Osteoblast (primary cell): ENCODE measurements at regions not wholly inside any gene's neighbourhood (a gene's known extent, or its start where the extent isn't known, plus 50 kb on each side); places are given as distances from the start of the nearest gene placed in this dataset.

Source experiments
- DNase-seq: peaks from one replicate; pipeline ENCODE4 v3.0.0; 2011; ENCODE audit warnings: low spot score, mixed read lengths; ENCODE audit not compliant: insufficient read length; ENCODE audit errors: missing footprints
- H2AFZ ChIP-seq: 2 replicates; pipeline ENCODE4 v1.6.0; 2011; ENCODE audit warnings: mild to moderate bottlenecking, low read length
- H3K27ac ChIP-seq: 2 replicates; pipeline ENCODE4 v1.5.1; 2011; ENCODE audit warnings: mild to moderate bottlenecking, low read depth, low read length, moderate library complexity
- H3K27me3 ChIP-seq: 2 replicates; pipeline ENCODE4 v1.6.0; 2012; ENCODE audit warnings: mild to moderate bottlenecking, control low read depth, inconsistent platforms, low read length, moderate library complexity; ENCODE audit not compliant: insufficient read depth
- H3K36me3 ChIP-seq: 2 replicates; pipeline ENCODE4 v1.5.1; 2011; ENCODE audit warnings: mild to moderate bottlenecking, low read length, control low read depth, moderate library complexity; ENCODE audit not compliant: insufficient read depth
- H3K4me1 ChIP-seq: 2 replicates; pipeline ENCODE4 v1.5.1; 2011; ENCODE audit warnings: mild to moderate bottlenecking, low read length, control low read depth, moderate library complexity; ENCODE audit not compliant: insufficient read depth
- H3K4me2 ChIP-seq: 2 replicates; pipeline ENCODE4 v1.6.0; 2011; ENCODE audit warnings: mild to moderate bottlenecking, low read length; ENCODE audit not compliant: insufficient read depth
- H3K4me3 ChIP-seq: fragments of 200-600 bp; sonication (generic); 3 replicates; pipeline ENCODE4 v1.5.1; 2012; ENCODE audit warnings: mild to moderate bottlenecking, low read length, inconsistent platforms; ENCODE audit not compliant: insufficient read depth
- H3K79me2 ChIP-seq: 2 replicates; pipeline ENCODE4 v1.6.0; 2012; ENCODE audit warnings: mild to moderate bottlenecking, low read length, control low read depth, inconsistent platforms; ENCODE audit not compliant: insufficient read depth
- H3K9me3 ChIP-seq: 2 replicates; pipeline ENCODE4 v1.5.1; 2011; ENCODE audit warnings: low read depth, low read length, control low read depth
- H4K20me1 ChIP-seq: 2 replicates; pipeline ENCODE4 v1.6.0; 2012; ENCODE audit warnings: mild to moderate bottlenecking, low read length, control low read depth; ENCODE audit not compliant: insufficient read depth
- TF ChIP-seq, protein P1 (sequence below): IDR thresholded peaks from 2 replicates; pipeline ENCODE4 v1.5.1; 2011; ENCODE audit warnings: mild to moderate bottlenecking, low read depth, low read length, moderate library complexity; ENCODE audit errors: extremely low read depth

DNA sequence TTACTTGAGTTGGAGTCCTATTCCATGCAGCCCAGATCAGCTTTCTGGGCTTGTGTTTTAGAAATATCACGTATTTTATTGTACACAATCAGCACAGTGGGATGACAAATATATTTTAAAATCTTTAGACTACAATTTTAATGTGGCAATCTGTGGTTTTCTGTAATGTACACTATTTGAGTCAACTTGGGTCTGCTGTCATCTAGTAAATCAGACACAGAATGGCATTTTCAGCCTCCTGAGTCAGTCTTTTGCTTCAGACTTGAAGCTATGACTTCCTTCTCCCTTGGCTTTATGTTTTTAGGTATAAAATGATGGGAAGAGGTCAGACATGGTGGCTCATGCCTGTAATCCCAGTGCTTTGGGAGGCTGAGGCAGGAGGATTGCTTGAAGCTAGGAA is 232.1 kb downstream of the NECTIN3 start:
- Histone ChIP-seq H2AFZ (no peak overlapping the region), H3K4me3 (no peak overlapping the region), H3K79me2 (no peaks in the 10 kb centered on the region), H3K9me3 (no peaks in the 10 kb centered on the region), H3K27me3 (no peaks in the 10 kb centered on the region), H3K4me2 (no peak overlapping the region), H4K20me1 (peaks cover 3% of the 10 kb centered on the region), H3K4me1 (no peaks in the 10 kb centered on the region), H3K36me3 (no peaks in the 10 kb centered on the region), H3K27ac (no peak overlapping the region)
- DNase-seq = no peak
- TF ChIP-seq, protein P1, sequence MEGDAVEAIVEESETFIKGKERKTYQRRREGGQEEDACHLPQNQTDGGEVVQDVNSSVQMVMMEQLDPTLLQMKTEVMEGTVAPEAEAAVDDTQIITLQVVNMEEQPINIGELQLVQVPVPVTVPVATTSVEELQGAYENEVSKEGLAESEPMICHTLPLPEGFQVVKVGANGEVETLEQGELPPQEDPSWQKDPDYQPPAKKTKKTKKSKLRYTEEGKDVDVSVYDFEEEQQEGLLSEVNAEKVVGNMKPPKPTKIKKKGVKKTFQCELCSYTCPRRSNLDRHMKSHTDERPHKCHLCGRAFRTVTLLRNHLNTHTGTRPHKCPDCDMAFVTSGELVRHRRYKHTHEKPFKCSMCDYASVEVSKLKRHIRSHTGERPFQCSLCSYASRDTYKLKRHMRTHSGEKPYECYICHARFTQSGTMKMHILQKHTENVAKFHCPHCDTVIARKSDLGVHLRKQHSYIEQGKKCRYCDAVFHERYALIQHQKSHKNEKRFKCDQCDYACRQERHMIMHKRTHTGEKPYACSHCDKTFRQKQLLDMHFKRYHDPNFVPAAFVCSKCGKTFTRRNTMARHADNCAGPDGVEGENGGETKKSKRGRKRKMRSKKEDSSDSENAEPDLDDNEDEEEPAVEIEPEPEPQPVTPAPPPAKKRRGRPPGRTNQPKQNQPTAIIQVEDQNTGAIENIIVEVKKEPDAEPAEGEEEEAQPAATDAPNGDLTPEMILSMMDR = no peak

DNA sequence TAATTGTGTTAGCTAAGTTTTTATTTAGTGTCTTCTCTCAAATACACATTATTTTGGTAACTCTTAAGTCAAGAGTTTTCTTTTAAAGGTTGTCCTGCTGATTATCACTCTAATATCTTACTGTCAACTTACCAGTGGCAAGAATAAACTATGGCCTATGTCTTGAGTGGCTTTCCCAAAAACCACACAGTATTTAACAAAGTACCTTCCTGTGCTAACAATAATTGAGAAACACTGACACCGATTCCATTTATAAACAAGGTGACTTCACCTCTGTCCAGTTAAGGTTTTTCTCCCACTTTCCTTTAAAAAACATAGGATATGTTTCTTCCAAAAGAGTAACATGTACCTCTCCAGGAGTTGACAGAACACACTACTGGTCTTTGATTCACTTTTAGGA is 234.3 kb upstream of the CD96 start:
- Histone ChIP-seq H3K4me1 (no peaks in the 10 kb centered on the region), H4K20me1 (no peaks in the 10 kb centered on the region), H3K27me3 (no peaks in the 10 kb centered on the region), H3K9me3 (no peaks in the 10 kb centered on the region), H3K27ac (no peak overlapping the region), H3K4me3 (no peak overlapping the region), H2AFZ (no peak overlapping the region), H3K36me3 (no peaks in the 10 kb centered on the region), H3K79me2 (no peaks in the 10 kb centered on the region), H3K4me2 (no peak overlapping the region)
- TF ChIP-seq, protein P1 = no peak
- DNase-seq = no peak

DNA sequence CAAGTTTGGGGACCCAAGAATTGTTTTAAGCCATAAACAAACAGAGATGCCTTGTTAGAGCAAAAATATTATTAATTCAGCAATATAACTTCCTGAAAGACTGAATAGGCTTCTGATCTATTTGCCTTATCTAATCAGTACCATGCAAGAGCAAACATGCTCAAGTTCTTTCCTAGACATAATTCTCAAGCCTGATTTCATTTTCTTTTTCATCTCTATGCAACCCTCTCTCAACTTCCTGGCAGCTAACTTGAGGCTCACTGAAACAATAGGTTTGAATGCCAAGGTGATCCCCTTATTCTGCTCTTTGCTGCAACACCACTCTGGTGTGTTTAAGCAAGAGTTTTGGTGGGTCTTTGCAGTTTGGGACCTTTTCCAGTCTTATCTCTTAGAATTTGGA is 230.9 kb upstream of the CD96 start:
- H3K27ac ChIP-seq = no peak overlapping the region
- no peaks in the 10 kb centered on the region for H3K9me3 ChIP-seq
- H3K36me3 ChIP-seq = no peaks in the 10 kb centered on the region
- H2AFZ ChIP-seq = no peak overlapping the region
- no peak overlapping the region for H3K4me2 ChIP-seq
- H3K4me1 ChIP-seq = no peaks in the 10 kb centered on the region
- TF ChIP-seq, protein P1 = no peak
- H3K4me3 ChIP-seq = no peak overlapping the region
- no peaks in the 10 kb centered on the region for H3K79me2 ChIP-seq
- H3K27me3 ChIP-seq = no peaks in the 10 kb centered on the region
- H4K20me1 ChIP-seq = no peaks in the 10 kb centered on the region
- DNase-seq = no peak

DNA sequence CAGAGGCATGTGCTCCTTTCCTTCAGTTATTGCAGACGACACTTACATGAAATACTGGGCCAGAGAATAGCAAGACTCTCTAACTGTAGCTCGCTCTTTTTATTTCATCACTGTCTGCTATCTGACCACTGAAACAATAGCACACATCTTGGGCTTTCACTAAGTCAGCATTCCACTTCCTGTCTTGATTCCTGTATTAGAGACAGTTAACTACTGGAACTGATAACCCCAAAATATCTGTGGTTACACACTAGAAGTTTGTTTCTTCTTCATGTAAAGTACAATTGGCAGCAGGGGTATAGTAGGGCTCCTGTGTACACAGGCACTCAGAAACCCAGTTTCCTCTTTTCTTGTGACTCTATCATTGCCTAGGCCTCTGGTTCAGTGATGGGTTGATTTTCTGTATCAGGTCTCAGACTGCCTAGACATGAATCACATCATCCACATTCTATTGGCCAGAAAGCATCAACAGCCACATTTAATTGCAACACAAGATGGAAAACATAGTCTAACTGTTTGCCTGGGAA is 230.2 kb upstream of the CD96 start:
- H2AFZ ChIP-seq = peak overlapping the region; percentile 21
- TF ChIP-seq, protein P1 = no peak
- H3K4me2 ChIP-seq = no peak overlapping the region
- H3K27me3 ChIP-seq = no peaks in the 10 kb centered on the region
- no peaks in the 10 kb centered on the region for H3K36me3 ChIP-seq
- no peaks in the 10 kb centered on the region for H3K9me3 ChIP-seq
- no peaks in the 10 kb centered on the region for H3K79me2 ChIP-seq
- no peak overlapping the region for H3K27ac ChIP-seq
- no peaks in the 10 kb centered on the region for H4K20me1 ChIP-seq
- no peak overlapping the region for H3K4me3 ChIP-seq
- H3K4me1 ChIP-seq = no peaks in the 10 kb centered on the region
- DNase-seq = no peak
